Endothelial cell (in vitro differentiated cells): ENCODE measurements at regions not wholly inside any gene's neighbourhood (a gene's known extent, or its start where the extent isn't known, plus 50 kb on each side); places are given as distances from the start of the nearest gene placed in this dataset.
"Not testable (repeated sequence)": the region's sequence is repeated elsewhere in the genome, so short reads cannot be mapped to it uniquely, and the experiment has no call there.

Experiments used
- DNase-seq: peaks from one replicate; pipeline ENCODE4 v3.0.0; 2021; ENCODE audit warnings: low spot score
- H3K27ac Mint-ChIP-seq: one replicate; pipeline ENCODE4 v1.8.0; 2021; ENCODE audit warnings: mixed read lengths, inconsistent platforms; ENCODE audit not compliant: unreplicated experiment
- H3K27me3 Mint-ChIP-seq: one replicate; pipeline ENCODE4 v1.8.0; 2021; ENCODE audit warnings: mild to moderate bottlenecking, moderate library complexity, mixed read lengths, inconsistent platforms; ENCODE audit not compliant: unreplicated experiment
- H3K36me3 Mint-ChIP-seq: one replicate; pipeline ENCODE4 v1.8.0; 2021; ENCODE audit warnings: mild to moderate bottlenecking, low read depth, mixed read lengths, inconsistent platforms; ENCODE audit not compliant: unreplicated experiment
- H3K4me1 Mint-ChIP-seq: one replicate; pipeline ENCODE4 v1.8.0; 2021; ENCODE audit warnings: mild to moderate bottlenecking, mixed read lengths, inconsistent platforms; ENCODE audit not compliant: unreplicated experiment
- H3K4me3 Mint-ChIP-seq: one replicate; pipeline ENCODE4 v1.8.0; 2021; ENCODE audit warnings: mild to moderate bottlenecking, mixed read lengths, inconsistent platforms; ENCODE audit not compliant: unreplicated experiment
- H3K9me3 Mint-ChIP-seq: one replicate; pipeline ENCODE4 v1.8.0; 2021; ENCODE audit warnings: mixed read lengths, inconsistent platforms; ENCODE audit not compliant: unreplicated experiment
- CTCF ChIP-seq: fragments of 200-600 bp; sonication (generic); IDR thresholded peaks from one replicate; pipeline ENCODE4 v1.5.0; 2021; ENCODE audit warnings: antibody characterized with exemption; ENCODE audit not compliant: unreplicated experiment

GRCh38 chr4:141467225-141467624 is 169.2 kb upstream of the IL15 start:
- Mint-ChIP-seq H3K4me3 (no peak overlapping the region), H3K27me3 (no peaks in the 10 kb centered on the region), H3K36me3 (no peaks in the 10 kb centered on the region), H3K4me1 (no peaks in the 10 kb centered on the region), H3K27ac (no peak overlapping the region), H3K9me3 (no peaks in the 10 kb centered on the region)
- no peak for DNase-seq
- TF ChIP-seq CTCF = no peak

GRCh38 chr4:141469392-141469791 is 167.0 kb upstream of the IL15 start:
- DNase-seq = no peak
- H3K27ac Mint-ChIP-seq = no peak overlapping the region
- H3K27me3 Mint-ChIP-seq = no peaks in the 10 kb centered on the region
- H3K4me3 Mint-ChIP-seq = no peak overlapping the region
- H3K9me3 Mint-ChIP-seq = no peaks in the 10 kb centered on the region
- no peaks in the 10 kb centered on the region for H3K36me3 Mint-ChIP-seq
- no peaks in the 10 kb centered on the region for H3K4me1 Mint-ChIP-seq
- TF ChIP-seq CTCF = no peak

- DNase-seq = no peak
- Mint-ChIP-seq H3K27me3 (no peaks in the 10 kb centered on the region), H3K9me3 (no peaks in the 10 kb centered on the region), H3K4me1 (no peaks in the 10 kb centered on the region), H3K27ac (no peak overlapping the region), H3K4me3 (no peak overlapping the region), H3K36me3 (no peaks in the 10 kb centered on the region)
- TF ChIP-seq CTCF = no peak
Observed at GRCh38 chr4:141473026-141473540, 163.3 kb upstream of the IL15 start.

- Mint-ChIP-seq H3K4me1 (no peaks in the 10 kb centered on the region), H3K36me3 (no peaks in the 10 kb centered on the region), H3K27ac (no peak overlapping the region), H3K4me3 (no peak overlapping the region), H3K27me3 (no peaks in the 10 kb centered on the region), H3K9me3 (no peaks in the 10 kb centered on the region)
- DNase-seq = no peak
- no peak for TF ChIP-seq CTCF
Observed at GRCh38 chr4:141473952-141474351, 162.4 kb upstream of the IL15 start.

GRCh38 chr4:141480950-141481349 is 155.4 kb upstream of the IL15 start:
- Mint-ChIP-seq H3K4me1 (no peaks in the 10 kb centered on the region), H3K9me3 (no peaks in the 10 kb centered on the region), H3K4me3 (no peak overlapping the region), H3K27ac (no peak overlapping the region), H3K27me3 (no peaks in the 10 kb centered on the region), H3K36me3 (peaks cover 4% of the 10 kb centered on the region)
- TF ChIP-seq CTCF = no peak
- DNase-seq = no peak

GRCh38 chr4:141484298-141484697 is 152.1 kb upstream of the IL15 start:
- H3K4me1 Mint-ChIP-seq, H3K9me3 Mint-ChIP-seq, H3K36me3 Mint-ChIP-seq, DNase-seq, H3K4me3 Mint-ChIP-seq, H3K27ac Mint-ChIP-seq, H3K27me3 Mint-ChIP-seq: not testable (repeated sequence)
